Progenitor cell of endocrine pancreas (in vitro differentiated cells): ENCODE measurements at regions not wholly inside any gene's neighbourhood (a gene's known extent, or its start where the extent isn't known, plus 50 kb on each side); places are given as distances from the start of the nearest gene placed in this dataset.

Experiments used
- DNase-seq: peaks from one replicate; pipeline ENCODE4 v3.0.0; 2021; ENCODE audit warnings: low spot score; ENCODE audit not compliant: unreplicated experiment
- H3K27ac Mint-ChIP-seq: 2 replicates; pipeline ENCODE4 v1.8.0; 2021; ENCODE audit warnings: mild to moderate bottlenecking, moderate library complexity, mixed read lengths
- H3K27me3 Mint-ChIP-seq: 2 replicates; pipeline ENCODE4 v1.8.0; 2021; ENCODE audit warnings: mixed read lengths
- H3K36me3 Mint-ChIP-seq: 2 replicates; pipeline ENCODE4 v1.8.0; 2022; ENCODE audit warnings: mixed read lengths; ENCODE audit not compliant: insufficient read depth
- H3K4me1 Mint-ChIP-seq: 2 replicates; pipeline ENCODE4 v1.8.0; 2021; ENCODE audit warnings: low read depth, mixed read lengths
- H3K4me3 Mint-ChIP-seq: 2 replicates; pipeline ENCODE4 v1.8.0; 2021; ENCODE audit warnings: low read depth, mild to moderate bottlenecking, moderate library complexity, mixed read lengths
- H3K9me3 Mint-ChIP-seq: 2 replicates; pipeline ENCODE4 v1.8.0; 2021; ENCODE audit warnings: low read depth, mixed read lengths
- CTCF ChIP-seq: fragments of 200-600 bp; sonication (generic); IDR thresholded peaks from one replicate; pipeline ENCODE4 v1.5.0; 2021; ENCODE audit warnings: antibody characterized with exemption, mild to moderate bottlenecking; ENCODE audit not compliant: unreplicated experiment

GRCh38 chr2:19846567-19846966 lies 55.2 kb downstream of the TTC32 start:
- H3K4me3 Mint-ChIP-seq: no peak overlapping the region
- no peak for DNase-seq

GRCh38 chr2:19846030-19846429 lies 55.8 kb downstream of the TTC32 start:
- no peak for DNase-seq
- no peak for TF ChIP-seq CTCF
- no peaks in the 10 kb centered on the region for H3K4me1 Mint-ChIP-seq
- no peak overlapping the region for H3K4me3 Mint-ChIP-seq
- no peaks in the 10 kb centered on the region for H3K36me3 Mint-ChIP-seq
- H3K27me3 Mint-ChIP-seq: peaks cover 9% of the 10 kb centered on the region
- H3K9me3 Mint-ChIP-seq: no peaks in the 10 kb centered on the region
- no peak overlapping the region for H3K27ac Mint-ChIP-seq

More at GRCh38 chr2:19846567-19846966, 55.2 kb downstream of the TTC32 start:
- no peak for TF ChIP-seq CTCF
- Mint-ChIP-seq H3K4me1 (no peaks in the 10 kb centered on the region), H3K27ac (no peak overlapping the region), H3K27me3 (peaks cover 9% of the 10 kb centered on the region), H3K9me3 (no peaks in the 10 kb centered on the region), H3K36me3 (no peaks in the 10 kb centered on the region)

- no peak overlapping the region for H3K4me3 Mint-ChIP-seq
- peaks cover 9% of the 10 kb centered on the region for H3K27me3 Mint-ChIP-seq
- H3K4me1 Mint-ChIP-seq: no peaks in the 10 kb centered on the region
- no peak for DNase-seq
- no peaks in the 10 kb centered on the region for H3K36me3 Mint-ChIP-seq
- TF ChIP-seq CTCF: no peak
- no peaks in the 10 kb centered on the region for H3K9me3 Mint-ChIP-seq
- no peak overlapping the region for H3K27ac Mint-ChIP-seq
These were observed 56.4 kb downstream of the TTC32 start for GRCh38 chr2:19845323-19845920.

GRCh38 chr2:19844750-19845149 lies 57.0 kb downstream of the TTC32 start:
- no peak for DNase-seq
- Mint-ChIP-seq H3K4me1 (no peaks in the 10 kb centered on the region), H3K4me3 (no peak overlapping the region), H3K36me3 (no peaks in the 10 kb centered on the region), H3K27ac (no peak overlapping the region), H3K27me3 (peaks cover 9% of the 10 kb centered on the region), H3K9me3 (peaks cover 3% of the 10 kb centered on the region)
- TF ChIP-seq CTCF: no peak

GRCh38 chr2:19843992-19844515 lies 57.7 kb downstream of the TTC32 start:
- no peak for TF ChIP-seq CTCF

More at GRCh38 chr2:19843992-19844515, 57.7 kb downstream of the TTC32 start:
- Mint-ChIP-seq H3K4me1 (no peaks in the 10 kb centered on the region), H3K27ac (no peak overlapping the region), H3K27me3 (peaks cover 10% of the 10 kb centered on the region), H3K36me3 (no peaks in the 10 kb centered on the region), H3K4me3 (no peak overlapping the region), H3K9me3 (peaks cover 3% of the 10 kb centered on the region)
- DNase-seq: no peak
